GM18861 (cell line): ENCODE measurements at regions not wholly inside any gene's neighbourhood (a gene's known extent, or its start where the extent isn't known, plus 50 kb on each side); places are given as distances from the start of the nearest gene placed in this dataset.

Source experiments
- ATAC-seq: cut with Tn5 transposase; IDR thresholded peaks from one replicate; pipeline ENCODE4 v1.9.1; 2021; ENCODE audit not compliant: unreplicated experiment

DNA sequence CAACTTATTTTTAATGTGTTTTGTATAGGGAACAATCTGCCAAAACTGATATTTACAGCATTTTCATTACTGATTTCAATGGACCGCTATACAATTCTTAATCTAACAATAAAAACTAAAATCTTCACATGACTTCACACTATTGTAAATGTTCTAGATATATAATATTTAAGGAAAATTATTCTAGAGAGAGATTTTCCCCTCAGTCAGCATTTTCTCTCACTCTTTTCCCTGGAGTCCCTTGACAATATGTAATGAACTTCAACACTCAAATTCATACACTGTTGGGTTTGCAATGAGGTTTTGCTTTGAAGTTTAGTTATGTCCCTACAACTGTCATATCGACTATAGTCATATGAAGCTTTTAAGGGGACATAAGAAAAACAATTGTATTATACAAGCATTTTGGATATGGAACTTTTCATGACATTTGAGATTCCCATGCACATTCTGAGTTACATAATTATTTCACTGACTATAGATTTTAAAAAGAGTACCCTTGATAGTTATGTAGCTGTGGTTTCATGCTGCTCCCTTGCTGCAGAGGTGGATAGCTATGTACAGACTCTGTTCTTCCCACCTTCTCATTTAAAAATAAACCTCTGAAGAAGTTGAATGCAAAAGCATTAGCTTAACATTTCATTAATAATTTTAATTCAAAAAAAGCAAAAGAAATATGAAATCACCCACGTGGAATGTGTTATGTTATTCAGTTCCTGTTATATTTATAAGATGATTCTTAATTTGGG lies 338.5 kb downstream of the AKAIN1 start:
- no peak for ATAC-seq

GRCh38 chr18:4854671-4855070 lies 342.4 kb downstream of the AKAIN1 start:
- no peak for ATAC-seq

DNA sequence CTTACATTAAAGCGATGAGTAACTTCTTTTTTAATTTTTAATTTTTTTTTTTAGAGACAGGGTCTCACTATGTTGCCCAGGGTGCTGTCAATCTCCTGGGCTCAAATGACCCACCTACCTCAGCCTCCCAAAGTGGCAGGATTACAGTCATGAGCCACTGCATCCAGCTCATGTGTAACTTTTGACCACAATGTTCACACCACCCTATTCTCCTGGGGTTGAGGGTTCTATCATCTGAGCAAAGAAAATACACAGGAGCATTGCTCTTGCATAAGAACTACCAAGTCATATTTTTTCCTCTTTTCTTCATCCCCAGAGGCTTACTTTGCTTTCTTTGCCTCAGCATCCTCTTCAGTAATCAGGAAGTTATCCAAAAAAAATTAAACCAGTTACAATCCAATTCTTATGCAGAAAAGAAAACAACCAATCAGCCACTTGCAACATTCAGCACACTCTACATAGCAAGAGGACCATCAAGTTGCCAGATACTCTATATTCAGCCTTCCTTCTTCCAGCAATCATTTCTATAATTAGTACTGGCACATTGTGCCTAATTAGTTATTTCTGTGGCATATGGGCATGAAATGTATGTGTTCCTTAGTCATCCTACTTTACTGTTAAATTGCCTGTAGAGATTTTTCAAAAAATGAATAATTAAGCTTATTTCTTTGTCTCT lies 345.6 kb downstream of the AKAIN1 start:
- ATAC-seq: no peak

DNA sequence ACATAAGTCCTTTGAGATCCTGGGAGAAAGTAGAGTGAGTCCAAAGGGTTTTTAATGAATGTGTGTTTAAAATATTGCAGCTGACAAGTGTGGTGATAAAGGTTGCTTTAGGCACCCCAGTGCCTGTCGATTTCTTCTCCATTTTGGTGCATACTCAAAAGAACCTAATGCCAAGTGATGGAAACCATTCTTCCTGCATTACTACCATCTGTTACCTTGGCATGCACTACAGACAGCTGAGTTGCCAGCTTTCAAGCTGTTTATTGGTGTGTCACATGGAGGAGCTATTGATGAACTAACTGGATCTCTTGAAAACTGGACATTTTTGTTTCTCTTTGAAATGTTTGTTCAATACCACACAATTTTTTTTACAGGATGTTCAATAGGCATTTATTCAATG lies 350.0 kb downstream of the AKAIN1 start:
- no peak for ATAC-seq

DNA sequence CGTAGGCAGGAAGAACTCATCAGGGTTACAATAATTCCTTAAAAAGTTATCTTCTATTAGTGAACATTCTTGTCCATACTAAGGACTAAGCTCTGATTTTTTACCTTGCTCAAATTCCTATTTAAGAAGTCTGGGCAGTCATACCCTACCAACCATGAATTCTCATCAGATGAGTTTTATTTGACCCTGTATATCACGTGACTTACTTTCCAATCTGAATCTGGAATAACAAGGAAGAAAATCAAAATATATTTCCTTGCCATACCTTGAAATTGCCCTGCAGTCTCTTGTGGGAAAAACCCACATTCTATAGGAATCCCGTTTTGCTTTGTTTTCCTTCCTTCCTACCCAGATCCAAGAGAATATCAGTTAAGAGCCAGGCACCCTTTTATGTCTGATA lies 352.7 kb downstream of the AKAIN1 start:
- no peak for ATAC-seq

GRCh38 chr18:4843771-4844170 lies 353.3 kb downstream of the AKAIN1 start:
- ATAC-seq: no peak

- no peak for ATAC-seq
Observed at GRCh38 chr18:4842751-4843150, 354.3 kb downstream of the AKAIN1 start.

DNA sequence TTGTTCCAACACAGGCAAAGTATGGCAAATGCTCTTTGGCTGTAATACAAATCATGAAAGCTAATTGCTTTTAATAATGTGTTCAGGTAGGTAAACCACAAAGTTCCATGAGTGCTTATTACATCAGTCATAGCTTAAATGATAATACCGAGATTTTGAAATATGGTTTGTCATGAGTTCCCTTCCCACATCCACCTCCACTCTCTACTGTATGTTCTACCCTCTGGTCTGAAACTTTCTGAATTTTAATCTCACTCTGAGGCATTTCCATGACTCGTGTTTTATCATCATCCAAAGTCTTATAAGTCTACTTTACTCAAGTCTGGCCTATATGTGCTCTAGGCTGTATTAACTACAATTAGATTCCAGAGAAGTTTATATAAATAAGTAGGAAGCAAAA lies 354.8 kb downstream of the AKAIN1 start:
- no peak for ATAC-seq

DNA sequence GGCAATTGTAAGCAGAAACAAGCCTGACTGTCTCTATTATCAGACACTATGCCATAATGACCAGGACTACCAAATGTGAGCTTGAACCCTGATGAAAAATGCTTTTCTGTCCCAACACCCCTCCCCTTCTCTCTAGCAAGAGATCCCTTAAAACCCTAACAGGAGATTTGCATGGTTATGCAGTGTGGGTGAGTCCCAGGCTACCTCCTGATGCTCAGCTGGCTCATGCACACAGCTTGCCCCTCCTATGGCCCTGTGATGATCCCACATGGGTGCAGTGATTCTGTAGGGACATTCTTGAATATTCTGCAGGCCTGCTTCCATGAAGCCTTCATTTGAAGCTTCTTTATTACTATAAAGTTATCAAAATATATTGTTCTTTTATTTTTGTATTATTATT lies 357.4 kb downstream of the AKAIN1 start:
- no peak for ATAC-seq

- no peak for ATAC-seq
Observed at GRCh38 chr18:4836141-4836540, 360.9 kb downstream of the AKAIN1 start.

DNA sequence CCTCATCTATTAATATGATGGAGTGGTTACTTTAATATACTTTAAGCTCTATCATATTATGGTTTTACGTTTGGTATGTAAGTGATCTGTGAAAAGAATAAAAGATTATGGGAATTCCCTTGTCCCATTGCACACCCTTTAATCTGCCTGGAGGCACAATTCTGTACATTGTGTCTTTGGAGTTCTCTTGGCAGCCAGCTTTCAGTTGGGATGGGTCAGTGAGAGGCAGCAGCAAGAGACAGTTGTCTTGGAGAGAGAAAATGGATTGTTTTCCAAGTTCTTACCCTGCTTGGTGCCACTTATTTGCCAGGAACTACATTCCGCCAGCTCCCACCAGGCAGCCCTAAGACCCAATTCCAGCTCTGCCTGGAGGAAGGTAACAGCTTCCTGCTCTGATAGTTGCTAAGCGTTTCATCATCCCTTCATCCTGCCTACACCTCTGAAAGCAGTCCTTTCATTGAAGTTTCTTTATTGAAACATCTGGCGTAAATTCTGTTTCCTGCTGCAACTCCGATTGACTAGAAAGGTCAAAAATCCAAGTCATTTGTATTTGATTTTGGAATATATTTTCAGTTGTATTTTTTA lies 365.2 kb downstream of the AKAIN1 start:
- no peak for ATAC-seq

DNA sequence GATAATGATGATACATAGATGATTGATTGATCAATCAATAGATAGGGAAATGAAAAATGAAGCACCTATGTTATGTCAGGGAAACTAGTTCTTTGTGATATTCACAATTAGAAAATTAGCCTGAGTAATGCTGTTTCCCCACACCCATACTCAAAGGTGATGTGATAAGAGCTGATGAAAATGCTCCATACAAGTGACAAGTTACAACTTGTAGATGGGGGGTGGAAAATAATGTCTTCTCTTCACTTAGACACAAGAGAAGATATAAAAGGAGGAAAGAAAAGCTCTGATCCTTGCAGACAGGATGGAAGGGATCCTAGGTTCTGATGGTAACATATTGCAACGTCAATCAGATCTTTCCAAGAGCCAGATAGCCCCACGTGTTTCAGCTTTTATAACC lies 365.9 kb downstream of the AKAIN1 start:
- no peak for ATAC-seq

- ATAC-seq: no peak
Observed at GRCh38 chr18:4823091-4823490, 368.0 kb upstream of the DLGAP1 start.

GRCh38 chr18:4821801-4822200 lies 366.7 kb upstream of the DLGAP1 start:
- no peak for ATAC-seq

DNA sequence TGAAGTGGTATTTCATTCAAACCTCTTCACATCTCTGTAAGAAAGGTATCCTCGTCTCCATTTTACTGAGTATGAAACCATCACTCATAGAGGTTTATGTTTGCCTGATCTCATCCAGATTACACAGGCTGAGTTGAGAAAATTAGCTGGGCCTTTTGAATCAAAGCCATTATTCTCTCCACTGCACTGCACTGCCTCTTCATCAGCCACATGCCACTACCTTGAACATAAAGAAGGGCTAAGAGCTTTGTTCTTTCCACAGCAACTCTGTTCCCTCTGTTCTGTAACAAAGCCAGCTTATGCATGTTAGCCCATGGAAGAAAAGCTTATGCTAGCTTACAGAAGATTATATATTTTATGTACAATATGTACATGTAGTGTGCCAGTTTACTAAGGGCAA lies 362.6 kb upstream of the DLGAP1 start:
- ATAC-seq: no peak

GRCh38 chr18:4813708-4814107 lies 358.6 kb upstream of the DLGAP1 start:
- no peak for ATAC-seq

- ATAC-seq: no peak
Observed at GRCh38 chr18:4808891-4809290, 353.8 kb upstream of the DLGAP1 start.

DNA sequence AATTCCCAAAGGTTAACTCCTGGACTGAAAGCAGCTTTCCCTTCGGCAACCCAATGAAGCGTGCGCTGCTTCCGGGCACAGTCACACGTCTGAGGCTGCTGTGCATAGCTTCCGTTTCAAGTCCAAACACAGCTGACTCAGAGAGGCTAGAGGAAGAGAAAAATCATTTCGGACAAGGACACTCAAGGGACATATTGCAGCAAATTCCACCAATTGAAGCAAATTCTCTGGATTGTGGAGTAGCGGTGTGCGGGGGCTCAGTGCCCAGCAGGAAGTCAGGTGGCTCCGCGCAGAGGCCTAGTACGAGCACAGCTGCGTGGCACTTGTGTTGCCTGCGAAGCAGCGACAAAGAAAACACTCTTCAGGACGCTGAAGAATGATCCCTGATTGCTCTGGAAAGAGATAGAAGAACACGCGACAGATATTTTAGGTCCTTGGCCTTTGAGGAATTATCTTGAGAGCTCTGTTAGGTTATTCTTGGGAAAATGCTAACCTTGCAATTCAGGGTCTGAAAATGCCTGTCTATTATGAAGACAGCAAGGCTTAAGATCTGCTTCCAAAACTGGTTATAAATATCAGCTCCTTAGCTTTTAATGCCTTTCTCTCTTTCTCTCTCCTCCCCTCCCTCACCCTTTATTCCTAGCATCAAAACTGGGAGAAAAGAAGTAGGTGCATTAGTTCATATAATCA lies 352.6 kb upstream of the DLGAP1 start:
- ATAC-seq: no peak

DNA sequence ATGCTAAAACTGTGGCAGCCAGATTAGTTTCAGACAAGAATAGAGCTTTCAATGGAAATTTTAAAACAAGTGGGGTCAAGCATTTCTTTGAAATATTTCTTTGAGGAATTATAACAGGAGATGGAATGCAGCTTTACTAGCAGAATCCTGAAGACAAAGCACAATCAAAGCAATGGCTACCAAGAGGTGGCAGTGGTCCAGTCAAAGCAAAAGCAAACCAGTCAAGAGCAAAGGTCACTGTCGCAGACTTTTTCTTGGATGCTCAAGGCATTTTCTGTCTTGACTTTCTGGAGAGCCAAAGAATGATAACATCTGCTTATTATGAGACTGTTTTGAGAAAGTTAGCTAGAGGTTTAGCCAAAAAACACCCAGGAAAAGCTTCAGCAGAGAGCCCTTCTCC lies 351.2 kb upstream of the DLGAP1 start:
- ATAC-seq: no peak

GRCh38 chr18:4802296-4802695 lies 347.2 kb upstream of the DLGAP1 start:
- ATAC-seq: no peak

DNA sequence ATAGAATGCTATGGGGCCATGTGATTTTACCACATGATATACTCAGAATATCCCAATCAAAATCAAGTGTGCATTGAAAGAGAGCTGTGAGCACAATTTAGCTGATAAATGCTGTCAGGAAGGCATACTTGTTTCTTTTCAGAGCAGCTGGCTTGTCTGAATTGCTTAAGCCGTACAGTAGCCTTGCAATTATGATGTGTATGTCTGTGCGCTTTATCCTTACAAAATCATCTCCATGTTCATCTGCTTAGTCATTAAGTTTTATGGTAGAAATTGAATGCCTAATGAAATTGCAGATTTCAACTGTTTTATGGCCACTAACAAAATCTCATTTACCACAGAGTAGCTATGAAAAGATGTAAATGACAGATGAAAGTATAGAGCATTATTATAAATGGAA lies 346.0 kb upstream of the DLGAP1 start:
- no peak for ATAC-seq
